Endothelial cell of umbilical vein (primary cell): ENCODE measurements at regions not wholly inside any gene's neighbourhood (a gene's known extent, or its start where the extent isn't known, plus 50 kb on each side); places are given as distances from the start of the nearest gene placed in this dataset.

Experiments
- BruUV-seq: library from RNA; stranded (reverse); fragments of 400-500 nt; replicated peaks from 2 replicates; lab custom pipeline; 2021; lab: Mats Ljungman, UMichigan
- CTCF ChIA-PET: fragments of 300-600, 350-600 bp; sonication (Branson Sonifier 250); formaldehyde crosslinking; loops from one replicate; lab custom pipeline; 2021; ENCODE audit warnings: antibody characterized with exemption, inconsistent platforms; lab: Charles Lee
- POLR2A ChIA-PET: fragments of 300-600, 350-600 bp; sonication (Branson Sonifier 250); formaldehyde crosslinking; loops from one replicate; lab custom pipeline; 2021; ENCODE audit warnings: antibody characterized with exemption, inconsistent platforms; lab: Charles Lee
- DNase-seq: peaks from one replicate; pipeline ENCODE4 v3.0.0-alpha.2; 2011; ENCODE audit warnings: low read depth, low spot score
- FAIRE-seq: peaks from 2 replicates; lab custom pipeline; 2011; peaks lifted over from hg19 to GRCh38; lab: Jason Lieb, UNC
- H2AFZ ChIP-seq: 2 replicates; pipeline ENCODE4 v1.6.0; 2012; ENCODE audit warnings: low read depth, low read length, control low read depth, inconsistent platforms
- H3K27ac ChIP-seq: 2 replicates; pipeline ENCODE4 v1.5.1; 2011; ENCODE audit warnings: low read depth, mild to moderate bottlenecking, control low read depth, low read length, moderate library complexity; ENCODE audit not compliant: insufficient read depth
- H3K27me3 ChIP-seq, 2 experiments: 2 replicates each; pipeline versions ENCODE4 v1.6.0 to v1.6.1; 2011; ENCODE audit warnings: low read length in 2 of 2, mixed read lengths in 1 of 2; ENCODE audit not compliant: control insufficient read depth in 2 of 2, insufficient read depth in 2 of 2
- H3K36me3 ChIP-seq, 2 experiments: 2 replicates in 1 of 2; 3 replicates in 1 of 2; pipeline ENCODE4 v1.5.1; 2011; ENCODE audit warnings: low read length in 2 of 2, mild to moderate bottlenecking in 1 of 2, moderate library complexity in 1 of 2; ENCODE audit not compliant: control insufficient read depth in 2 of 2, insufficient read depth in 2 of 2; ENCODE audit errors: extremely low read depth in 1 of 2
- H3K4me1 ChIP-seq: 3 replicates; pipeline ENCODE4 v1.5.1; 2011; ENCODE audit warnings: mild to moderate bottlenecking, low read length; ENCODE audit not compliant: control insufficient read depth, insufficient read depth; ENCODE audit errors: extremely low read depth
- H3K4me2 ChIP-seq: 2 replicates; pipeline ENCODE4 v1.6.1; 2011; ENCODE audit warnings: low read length, control low read depth, mixed read lengths; ENCODE audit not compliant: insufficient read depth
- H3K4me3 ChIP-seq, 3 experiments: fragments of 200-600 bp in 1 of 3; sonication (generic), shearing (Covaris generic) in 1 of 3; replicated peaks in 1 of 3; 2 replicates each; pipeline ENCODE4 v1.5.1; 2011 to 2016; ENCODE audit warnings: control low read depth in 3 of 3, low read length in 3 of 3, mild to moderate bottlenecking in 2 of 3, inconsistent platforms in 1 of 3, low read depth in 1 of 3, moderate library complexity in 1 of 3; ENCODE audit not compliant: insufficient read depth in 1 of 3
- H3K79me2 ChIP-seq: 2 replicates; pipeline ENCODE4 v1.6.0; 2012; ENCODE audit warnings: low read length, inconsistent platforms; ENCODE audit not compliant: control insufficient read depth, insufficient read depth
- H3K9ac ChIP-seq: replicated peaks from 2 replicates; pipeline ENCODE3; 2011; ENCODE audit warnings: low read length, control low read depth; ENCODE audit not compliant: insufficient read depth; ENCODE audit errors: extremely low read depth
- H3K9me1 ChIP-seq: replicated peaks from 3 replicates; pipeline ENCODE4 v1.6.0; 2011; ENCODE audit warnings: mild to moderate bottlenecking, low read length; ENCODE audit not compliant: control insufficient read depth, insufficient read depth; ENCODE audit errors: extremely low read depth
- H3K9me3 ChIP-seq: replicated peaks from 2 replicates; pipeline ENCODE4 v1.5.1; 2012; ENCODE audit warnings: low read length, inconsistent platforms; ENCODE audit not compliant: control insufficient read depth, insufficient read depth
- H4K20me1 ChIP-seq: replicated peaks from 2 replicates; pipeline ENCODE3; 2011; ENCODE audit warnings: mild to moderate bottlenecking, low read length; ENCODE audit not compliant: control insufficient read depth, insufficient read depth; ENCODE audit errors: extremely low read depth
- CTCF ChIP-seq, 2 donors: IDR thresholded peaks; 1 replicate in 1 of 2; 2 replicates in 1 of 2; pipeline ENCODE4 v1.5.1; 2011; ENCODE audit warnings: low read length in 2 of 2, mild to moderate bottlenecking in 2 of 2, moderate library complexity in 2 of 2, control low read depth in 1 of 2, inconsistent platforms in 1 of 2, low read depth in 1 of 2; ENCODE audit not compliant: insufficient read depth in 1 of 2; ENCODE audit errors: extremely low read depth in 1 of 2
- EZH2 ChIP-seq: IDR thresholded peaks from 2 replicates; pipeline ENCODE4 v1.6.1; 2012; ENCODE audit warnings: borderline replicate concordance, low read depth, mild to moderate bottlenecking, moderate library complexity, low read length, inconsistent platforms; ENCODE audit not compliant: severe bottlenecking
- FOS ChIP-seq: IDR thresholded peaks from 2 replicates; pipeline ENCODE4 v1.6.1; 2011; ENCODE audit warnings: mild to moderate bottlenecking, low read length, moderate library complexity, borderline replicate concordance; ENCODE audit not compliant: insufficient read depth
- GATA2 ChIP-seq: IDR thresholded peaks from 2 replicates; pipeline ENCODE4 v1.7.0; 2011; ENCODE audit warnings: low read depth, mild to moderate bottlenecking, moderate library complexity, mixed read lengths, low read length; ENCODE audit not compliant: insufficient read length, insufficient read depth
- JUN ChIP-seq: IDR thresholded peaks from 2 replicates; pipeline ENCODE4 v1.6.1; 2011; ENCODE audit warnings: borderline replicate concordance, low read depth; ENCODE audit not compliant: insufficient read length, insufficient read depth
- MAX ChIP-seq: IDR thresholded peaks from 2 replicates; pipeline ENCODE4 v1.6.1; 2011; ENCODE audit not compliant: insufficient read depth, insufficient read length
- MYC ChIP-seq: IDR thresholded peaks from one replicate; pipeline ENCODE4 v1.6.1; 2011; ENCODE audit warnings: mild to moderate bottlenecking, low read depth, low read length
- POLR2A ChIP-seq: IDR thresholded peaks from 2 replicates; pipeline ENCODE4 v1.6.1; 2012; ENCODE audit warnings: low read depth, mild to moderate bottlenecking, control low read depth, low read length
- POLR2AphosphoS5 ChIP-seq: IDR thresholded peaks from 2 replicates; pipeline ENCODE4 v1.6.1; 2012; ENCODE audit warnings: low read depth, mild to moderate bottlenecking, control low read depth, low read length, moderate library complexity; ENCODE audit not compliant: insufficient read depth
- dilution Hi-C: fragments of 300-500 bp; cut with MboI; formaldehyde crosslinking; loops from one replicate; pipeline ENCODE4 v1.15.0; 2019; ENCODE audit warnings: low sequenced_read_pairs; ENCODE audit not compliant: extremely low pct_ligation_motif_present
- intact Hi-C: fragments of 100-400 bp; cut with micrococcal nuclease; formaldehyde crosslinking; loops from one replicate; pipeline ENCODE4 v1.10.0; 2022

GRCh38 chr13:72431981-72432682 is 295.3 kb downstream of the MZT1 start:
- FAIRE-seq (no peak), DNase-seq (no peak)
- ChIA-PET CTCF (no interaction called here), POLR2A (no interaction called here)
- Histone ChIP-seq H3K9ac (no peak overlapping the region), H2AFZ (no peak overlapping the region), H3K4me1 (no peaks in the 10 kb centered on the region), H3K27me3 (no peaks in the 10 kb centered on the region), H3K9me1 (peaks cover 2% of the 10 kb centered on the region), H3K36me3 (no peaks in the 10 kb centered on the region), H3K79me2 (no peaks in the 10 kb centered on the region), H4K20me1 (no peaks in the 10 kb centered on the region), H3K9me3 (no peaks in the 10 kb centered on the region), H3K4me2 (no peak overlapping the region), H3K27ac (no peak overlapping the region), H3K4me3 (no peak overlapping the region)
- TF ChIP-seq POLR2AphosphoS5 (no peak), JUN (no peak), MYC (no peak), POLR2A (no peak), GATA2 (no peak), FOS (no peak), EZH2 (no peak), MAX (no peak), CTCF (IDR thresholded peaks at IDR 0.05; ENCODE audit: extremely low read depth in 1 of 2, insufficient read depth in 1 of 2, low read depth in 1 of 2, low read length in 2 of 2) (no peak)
- intact Hi-C loops = no loop called here
- no TSS peak for BruUV-seq
- dilution Hi-C loops = no loop called here
